Esophagus mucosa (tissue), 1 donor: ENCODE measurements at regions not wholly inside any gene's neighbourhood (a gene's known extent, or its start where the extent isn't known, plus 50 kb on each side); places are given as distances from the start of the nearest gene placed in this dataset.

Experiments used
- ATAC-seq: fragments of 200-7000 bp; cut with Tn5 transposase; one replicate; pipeline ENCODE4 v1.9.1; 2020
- donor health status: DM: yes; HTN: yes; CAD: no.

DNA sequence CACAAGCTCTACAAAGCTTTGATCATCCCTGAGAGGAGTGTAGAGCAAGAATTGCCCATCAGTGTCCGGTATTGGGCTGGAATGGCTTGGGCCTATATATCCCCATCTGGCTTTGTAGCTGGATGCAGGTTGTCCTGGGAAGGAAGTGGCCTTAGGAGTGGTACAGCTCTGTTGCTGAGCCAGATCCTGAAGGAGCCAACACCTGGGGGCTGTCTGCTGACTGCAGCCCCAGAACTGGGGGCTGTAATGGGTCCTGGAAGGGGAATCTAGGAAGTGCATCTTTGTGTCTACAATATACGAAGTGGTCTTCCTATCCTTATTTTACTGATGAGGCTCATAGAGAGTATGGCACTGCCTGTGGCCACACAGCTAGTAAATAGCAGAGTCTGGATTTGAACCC lies 145.9 kb downstream of the CDC5L start:
- no peak for ATAC-seq

GRCh38 chr6:44534291-44534690 lies 146.8 kb downstream of the CDC5L start:
- ATAC-seq = no peak

DNA sequence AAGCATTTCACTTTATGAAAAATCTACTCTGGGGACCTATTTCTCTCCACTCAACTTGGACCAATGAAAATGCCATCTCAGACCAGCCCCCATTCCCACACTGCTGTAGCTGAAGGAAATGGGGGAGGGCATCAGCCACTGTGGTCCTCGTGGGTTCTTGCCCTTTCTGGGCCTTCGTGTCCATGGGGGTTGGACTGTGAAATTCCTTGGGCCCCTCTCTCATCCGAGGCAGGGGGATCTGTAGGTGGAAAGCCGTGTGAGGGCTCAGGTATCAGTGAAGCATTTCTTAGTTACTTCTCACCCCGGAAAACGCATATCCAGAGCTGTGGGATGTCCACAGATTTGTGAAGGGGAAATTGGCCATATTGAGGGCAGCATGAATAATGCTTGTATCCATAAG lies 147.9 kb downstream of the CDC5L start:
- ATAC-seq = no peak

- no peak for ATAC-seq
Measured at GRCh38 chr6:44535967-44536366, 148.5 kb downstream of the CDC5L start.

DNA sequence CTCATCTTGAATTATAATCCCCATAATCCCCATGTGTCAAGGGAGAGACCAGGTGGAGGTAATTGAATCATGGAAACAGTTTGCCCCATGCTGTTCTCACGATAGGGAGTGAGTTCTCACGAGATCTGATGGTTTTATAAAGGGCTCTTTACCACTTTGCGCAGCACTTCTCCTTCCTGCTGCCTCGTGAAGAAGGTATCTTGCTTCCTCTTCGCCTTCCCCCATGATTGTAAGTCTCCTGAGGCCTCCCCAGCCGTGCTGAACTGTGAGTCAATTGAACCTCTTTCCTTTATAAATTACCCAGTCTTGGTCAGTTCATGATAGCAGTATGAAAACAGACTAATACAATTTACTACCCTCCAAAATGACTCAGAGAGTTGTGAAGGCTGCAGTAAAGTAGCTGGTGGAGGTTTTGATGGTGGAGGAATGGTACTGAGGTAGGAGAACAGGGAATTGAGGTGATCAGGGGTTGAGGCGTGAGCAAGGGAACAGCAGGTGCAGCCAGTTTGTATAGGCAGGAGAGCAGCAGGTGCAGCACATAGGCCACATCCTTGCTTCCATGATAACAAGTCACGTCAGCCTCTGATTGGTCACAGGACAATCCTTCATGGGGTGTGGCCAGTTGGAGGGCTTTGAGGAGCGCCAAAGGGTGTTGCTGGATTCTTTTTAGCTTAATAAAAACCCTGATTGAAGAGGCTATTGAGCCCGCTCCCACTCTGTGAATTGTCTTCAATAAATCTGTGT lies 150.0 kb downstream of the CDC5L start:
- no peak for ATAC-seq

DNA sequence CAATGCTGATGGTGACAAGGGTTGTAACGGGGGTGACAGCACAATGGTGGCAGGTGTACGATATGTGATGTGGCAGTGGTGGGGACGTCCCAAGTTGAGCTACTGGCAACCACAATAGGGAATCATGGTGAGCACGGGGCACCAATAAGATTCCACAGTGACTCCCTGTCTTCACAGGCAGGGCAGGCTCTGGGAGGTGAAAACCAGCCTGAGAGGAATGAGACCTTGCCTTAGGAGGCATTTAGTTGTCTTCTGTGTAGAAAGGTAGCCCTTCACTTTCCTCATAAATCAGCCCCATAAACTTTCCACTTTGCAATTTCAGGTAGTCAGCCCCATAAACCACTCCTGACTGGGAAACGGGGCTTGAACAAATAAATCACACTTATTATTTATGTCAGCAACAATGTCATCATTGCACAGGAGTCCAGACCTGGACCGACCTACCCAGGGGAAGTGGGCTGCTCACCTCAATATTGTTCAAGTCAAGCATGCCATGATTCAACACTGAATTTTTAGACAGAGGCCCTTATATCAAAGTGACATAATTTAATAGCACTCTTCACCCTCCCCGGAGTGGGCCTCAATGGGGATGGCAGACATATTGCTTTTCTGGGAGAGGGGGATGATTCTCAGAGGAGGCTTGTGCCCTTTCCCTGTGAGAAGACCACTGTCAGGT lies 150.8 kb downstream of the CDC5L start:
- ATAC-seq = no peak

DNA sequence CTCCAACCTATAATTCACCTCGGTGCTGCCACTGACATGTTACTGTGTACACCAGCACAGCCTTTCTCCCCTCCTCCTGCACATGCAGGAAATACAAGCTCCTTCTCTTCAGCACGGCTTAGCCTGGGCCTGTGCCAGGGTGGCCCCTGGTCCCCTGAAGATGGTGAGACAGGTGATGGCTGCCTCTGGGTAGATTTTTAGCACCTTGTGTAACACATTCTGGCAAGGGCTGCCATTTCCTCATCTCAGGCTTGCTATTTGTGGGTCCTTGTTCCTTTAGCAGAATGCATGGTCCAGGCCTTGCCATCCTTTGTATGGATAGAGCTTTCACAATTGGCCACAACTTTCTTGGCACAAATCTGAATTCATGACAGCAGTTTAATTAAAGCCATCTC lies 151.3 kb downstream of the CDC5L start:
- no peak for ATAC-seq

DNA sequence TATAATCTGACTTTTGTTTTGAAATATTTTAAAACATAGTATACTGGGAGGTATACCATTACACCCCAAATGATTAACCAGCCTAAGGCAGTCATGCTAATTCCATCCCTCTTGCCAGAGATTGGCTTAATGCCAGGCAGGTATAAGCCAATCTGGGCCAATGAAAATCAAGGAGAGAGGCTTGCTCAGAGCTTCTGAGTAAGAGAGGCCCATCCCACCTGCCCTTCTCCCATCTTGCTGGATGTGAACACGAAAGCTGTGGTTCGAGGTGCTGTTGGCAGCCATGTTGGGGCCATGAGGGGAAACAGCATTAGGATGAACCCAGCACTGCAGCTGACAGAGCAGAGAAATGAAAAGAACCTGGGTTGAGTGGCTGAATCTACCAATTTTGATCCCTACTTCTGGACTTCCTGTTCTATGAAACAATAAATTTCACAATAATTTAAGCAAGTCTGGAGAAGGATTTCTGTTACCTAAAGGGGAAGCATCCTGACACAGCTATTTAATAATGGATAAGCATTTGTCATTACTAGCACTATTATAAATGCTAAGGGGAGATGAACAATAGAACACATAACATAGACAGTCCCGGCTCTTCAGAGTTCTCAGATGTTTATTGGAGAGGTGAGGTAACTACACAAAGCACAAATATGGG lies 152.3 kb downstream of the CDC5L start:
- ATAC-seq = no peak

- no peak for ATAC-seq
Measured at GRCh38 chr6:44540881-44541280, 153.4 kb downstream of the CDC5L start.

- ATAC-seq = no peak
Measured at GRCh38 chr6:44542401-44543116, 155.1 kb downstream of the CDC5L start.

DNA sequence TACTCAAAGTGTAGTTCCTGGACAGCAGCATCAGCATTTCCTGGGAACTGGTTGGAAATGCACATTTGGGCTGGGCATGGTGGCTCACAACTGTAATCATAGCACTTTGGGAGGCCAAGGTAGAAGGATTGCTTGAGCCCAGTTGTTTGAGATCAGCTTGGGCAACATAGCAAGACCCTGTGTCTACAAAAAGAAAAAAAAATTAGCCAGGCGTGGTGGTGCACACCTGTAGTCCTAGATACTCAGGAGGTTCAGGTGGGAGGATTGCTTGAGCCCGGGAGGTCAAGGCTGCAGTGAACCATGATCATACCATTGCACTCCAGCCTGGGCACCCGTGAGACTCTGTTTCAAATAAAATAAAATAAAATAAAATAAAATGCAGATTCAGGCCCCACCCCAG lies 156.2 kb downstream of the CDC5L start:
- ATAC-seq = no peak

- no peak for ATAC-seq
Measured at GRCh38 chr6:44545224-44545623, 157.7 kb downstream of the CDC5L start.

- ATAC-seq = no peak
Measured at GRCh38 chr6:44548319-44548718, 160.8 kb downstream of the CDC5L start.

GRCh38 chr6:44549516-44549915 lies 162.0 kb downstream of the CDC5L start:
- no peak for ATAC-seq

DNA sequence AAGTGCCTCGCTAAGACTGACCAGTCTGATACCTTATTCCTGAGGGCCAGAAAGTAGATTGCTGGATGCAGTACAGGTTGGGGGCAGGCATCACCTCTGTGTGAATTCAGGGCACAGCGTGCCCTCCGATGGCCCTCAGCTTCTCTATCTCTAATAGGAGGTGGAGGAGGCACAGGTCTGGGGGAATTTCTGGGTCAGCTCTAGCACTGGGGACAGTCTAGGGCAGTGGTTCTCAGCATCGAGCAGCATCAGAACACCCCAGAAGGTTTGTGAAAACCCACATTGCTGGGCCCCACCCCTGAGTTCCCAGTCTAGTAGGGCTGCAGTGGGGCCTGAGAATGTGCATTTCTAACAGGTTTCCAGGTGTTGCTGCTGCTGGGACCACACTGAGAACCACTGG lies 166.7 kb downstream of the CDC5L start:
- ATAC-seq = peak; percentile 27

GRCh38 chr6:44554861-44555260 lies 167.4 kb downstream of the CDC5L start:
- ATAC-seq = no peak

- ATAC-seq = no peak
Measured at GRCh38 chr6:44556046-44556445, 168.5 kb downstream of the CDC5L start.

GRCh38 chr6:44558024-44558831 lies 170.7 kb downstream of the CDC5L start:
- no peak for ATAC-seq

GRCh38 chr6:44558832-44559251 lies 171.3 kb downstream of the CDC5L start:
- ATAC-seq = no peak

DNA sequence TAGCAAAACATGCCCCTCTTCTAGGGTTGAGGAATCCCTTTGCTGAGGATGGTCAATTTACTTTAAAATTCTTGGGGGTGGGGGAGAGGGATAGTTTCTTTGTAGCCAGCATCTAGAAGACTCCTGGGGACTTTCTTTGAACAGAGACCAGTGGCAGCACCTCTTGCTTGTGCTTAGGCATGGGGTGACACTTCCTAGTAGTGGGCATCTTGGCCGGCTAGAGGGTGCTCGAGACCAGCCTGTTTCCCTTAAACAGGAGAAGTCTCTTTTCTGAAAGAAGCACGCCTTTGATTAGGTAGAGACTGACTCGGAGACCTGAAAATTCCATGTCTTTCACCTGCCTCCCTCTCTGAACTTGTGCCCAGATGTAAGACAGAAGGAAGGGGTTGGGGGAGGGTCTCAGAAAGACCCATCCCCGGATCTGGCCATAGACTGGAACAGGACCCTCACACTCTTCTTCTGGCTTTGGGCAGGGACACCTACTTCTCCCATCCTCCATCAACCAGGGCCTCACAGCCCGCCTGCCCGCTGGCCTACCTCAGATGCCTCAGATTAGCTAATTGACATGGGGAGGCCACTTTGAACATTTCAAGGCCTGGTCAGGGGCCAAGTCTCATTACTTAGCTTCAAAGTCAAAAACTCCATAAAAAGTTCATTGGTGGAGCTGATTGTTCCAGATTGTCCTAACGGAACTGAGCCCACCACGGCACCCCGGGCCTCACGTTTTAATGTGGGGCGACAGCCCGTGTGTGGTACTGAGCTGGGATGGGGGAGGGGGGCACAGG lies 172.2 kb downstream of the CDC5L start:
- ATAC-seq = no peak

DNA sequence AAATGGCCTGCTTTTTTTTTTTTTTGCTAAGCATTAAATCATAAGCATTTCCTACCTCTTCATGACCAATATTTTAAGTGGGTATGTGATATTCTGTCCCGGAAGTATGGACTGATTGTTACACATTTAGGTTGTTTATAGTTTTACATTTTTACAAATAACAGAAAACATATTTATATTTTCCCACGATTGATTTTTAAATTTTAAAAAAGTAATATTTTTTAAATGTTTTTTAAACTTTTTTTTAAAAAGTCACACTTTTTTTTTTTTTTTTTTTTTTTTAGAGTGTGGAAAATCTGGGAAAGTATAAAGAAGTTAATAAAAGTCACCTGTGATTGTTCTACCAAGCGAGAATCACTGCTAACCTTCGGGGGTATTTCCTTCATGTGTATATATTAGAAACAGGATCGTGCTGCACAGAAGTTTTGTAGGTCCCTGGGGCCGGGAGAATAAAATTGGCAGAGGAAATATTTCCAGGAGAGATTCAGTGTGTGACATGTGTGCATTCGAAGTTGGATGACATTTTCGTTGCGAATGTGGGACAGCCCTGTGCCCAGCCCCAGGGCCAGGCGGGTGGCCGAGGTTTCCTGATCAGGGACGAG lies 173.1 kb downstream of the CDC5L start:
- ATAC-seq = no peak
